ENCODE measurements at regions not wholly inside any gene's neighbourhood (a gene's known extent, or its start where the extent isn't known, plus 50 kb on each side); places are given as distances from the start of the nearest gene placed in this dataset.

DNA sequence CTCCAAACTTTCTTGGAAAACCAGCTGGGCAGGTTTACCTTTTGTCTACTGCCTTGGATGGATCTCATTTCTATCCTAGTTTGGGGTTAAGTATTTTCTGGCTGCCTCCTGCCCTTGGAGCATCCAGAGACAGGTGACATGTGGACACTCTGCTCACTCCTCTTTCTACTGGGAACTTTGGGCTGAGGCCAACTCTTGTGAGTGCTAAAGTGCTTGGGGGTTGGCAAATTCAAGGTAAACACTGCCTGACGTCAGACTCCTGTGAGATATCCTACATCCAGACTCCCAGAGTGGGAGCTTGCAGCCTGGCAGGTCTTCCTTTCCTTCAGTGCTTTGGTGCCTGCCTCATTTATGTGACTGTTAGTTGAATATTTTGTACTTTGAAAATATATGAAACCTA lies 388.1 kb downstream of the KCNRG start:
- Histone ChIP-seq H3K9me3 (ENCODE audit: insufficient read depth, low read length, severe bottlenecking) (no peaks in the 10 kb centered on the region), H3K4me2 (ENCODE audit: insufficient read depth, low read length) (no peak overlapping the region), H3K9ac (ENCODE audit: low read depth, low read length) (no peak overlapping the region), H3K27ac (ENCODE audit: low read length) (no peak overlapping the region), H3K27me3 (ENCODE audit: insufficient read depth, low read length, poor library complexity) (no peaks in the 10 kb centered on the region), H4K20me1 (ENCODE audit: insufficient read depth, low read length) (no peaks in the 10 kb centered on the region), H3K4me1 (ENCODE audit: insufficient read depth, low read length) (no peaks in the 10 kb centered on the region), H2AFZ (ENCODE audit: low read depth, low read length) (no peak overlapping the region), H3K79me2 (ENCODE audit: insufficient read depth, low read length) (no peaks in the 10 kb centered on the region), H3K36me3 (ENCODE audit: insufficient read depth, low read length) (no peaks in the 10 kb centered on the region), H3K4me3 (ENCODE audit: low read depth in 1 of 2, low read length in 2 of 2) (no peak overlapping the region)
- DNase-seq (no peak), ATAC-seq (ENCODE audit: insufficient read depth, low read depth) (no peak)
- TF ChIP-seq EZH2 (IDR thresholded peaks at IDR 0.05; ENCODE audit: borderline replicate concordance, low read depth, low read length, severe bottlenecking) = no peak
- TF ChIP-seq, protein P1, sequence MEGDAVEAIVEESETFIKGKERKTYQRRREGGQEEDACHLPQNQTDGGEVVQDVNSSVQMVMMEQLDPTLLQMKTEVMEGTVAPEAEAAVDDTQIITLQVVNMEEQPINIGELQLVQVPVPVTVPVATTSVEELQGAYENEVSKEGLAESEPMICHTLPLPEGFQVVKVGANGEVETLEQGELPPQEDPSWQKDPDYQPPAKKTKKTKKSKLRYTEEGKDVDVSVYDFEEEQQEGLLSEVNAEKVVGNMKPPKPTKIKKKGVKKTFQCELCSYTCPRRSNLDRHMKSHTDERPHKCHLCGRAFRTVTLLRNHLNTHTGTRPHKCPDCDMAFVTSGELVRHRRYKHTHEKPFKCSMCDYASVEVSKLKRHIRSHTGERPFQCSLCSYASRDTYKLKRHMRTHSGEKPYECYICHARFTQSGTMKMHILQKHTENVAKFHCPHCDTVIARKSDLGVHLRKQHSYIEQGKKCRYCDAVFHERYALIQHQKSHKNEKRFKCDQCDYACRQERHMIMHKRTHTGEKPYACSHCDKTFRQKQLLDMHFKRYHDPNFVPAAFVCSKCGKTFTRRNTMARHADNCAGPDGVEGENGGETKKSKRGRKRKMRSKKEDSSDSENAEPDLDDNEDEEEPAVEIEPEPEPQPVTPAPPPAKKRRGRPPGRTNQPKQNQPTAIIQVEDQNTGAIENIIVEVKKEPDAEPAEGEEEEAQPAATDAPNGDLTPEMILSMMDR (IDR thresholded peaks at IDR 0.05; ENCODE audit: borderline replicate concordance, extremely low read depth, low read length, poor library complexity, severe bottlenecking) = no peak

DNA sequence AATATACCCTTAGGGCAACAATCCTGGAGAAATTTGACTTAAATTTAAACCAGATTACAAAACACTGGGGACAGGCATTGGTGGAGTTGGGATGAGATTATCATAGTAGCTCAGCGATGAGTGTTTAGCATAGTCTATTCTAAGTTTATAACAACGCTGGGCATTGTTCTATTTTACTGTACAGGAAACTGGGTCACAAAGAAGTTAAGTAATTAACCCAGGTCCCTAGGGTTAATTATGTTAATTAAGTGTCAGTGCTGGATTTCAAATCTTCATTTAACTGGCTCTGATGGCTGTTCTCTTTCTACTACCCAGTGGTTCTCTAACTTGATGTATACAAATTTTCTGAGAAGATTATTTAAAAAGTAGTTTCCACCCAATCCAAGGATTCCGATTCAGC lies 388.9 kb downstream of the KCNRG start:
- TF ChIP-seq, protein P1 (IDR thresholded peaks at IDR 0.05; ENCODE audit: borderline replicate concordance, extremely low read depth, low read length, poor library complexity, severe bottlenecking) = no peak
- TF ChIP-seq EZH2 (IDR thresholded peaks at IDR 0.05; ENCODE audit: borderline replicate concordance, low read depth, low read length, severe bottlenecking) = no peak
- Histone ChIP-seq H3K4me2 (ENCODE audit: insufficient read depth, low read length) (no peak overlapping the region), H3K36me3 (ENCODE audit: insufficient read depth, low read length) (no peaks in the 10 kb centered on the region), H3K27ac (ENCODE audit: low read length) (no peak overlapping the region), H3K4me1 (ENCODE audit: insufficient read depth, low read length) (no peaks in the 10 kb centered on the region), H3K27me3 (ENCODE audit: insufficient read depth, low read length, poor library complexity) (no peaks in the 10 kb centered on the region), H2AFZ (ENCODE audit: low read depth, low read length) (no peak overlapping the region), H4K20me1 (ENCODE audit: insufficient read depth, low read length) (no peaks in the 10 kb centered on the region), H3K9ac (ENCODE audit: low read depth, low read length) (no peak overlapping the region), H3K4me3 (ENCODE audit: low read depth in 1 of 2, low read length in 2 of 2) (no peak overlapping the region), H3K9me3 (ENCODE audit: insufficient read depth, low read length, severe bottlenecking) (no peaks in the 10 kb centered on the region), H3K79me2 (ENCODE audit: insufficient read depth, low read length) (no peaks in the 10 kb centered on the region)
- no peak for DNase-seq
- no peak for ATAC-seq (ENCODE audit: insufficient read depth, low read depth)

DNA sequence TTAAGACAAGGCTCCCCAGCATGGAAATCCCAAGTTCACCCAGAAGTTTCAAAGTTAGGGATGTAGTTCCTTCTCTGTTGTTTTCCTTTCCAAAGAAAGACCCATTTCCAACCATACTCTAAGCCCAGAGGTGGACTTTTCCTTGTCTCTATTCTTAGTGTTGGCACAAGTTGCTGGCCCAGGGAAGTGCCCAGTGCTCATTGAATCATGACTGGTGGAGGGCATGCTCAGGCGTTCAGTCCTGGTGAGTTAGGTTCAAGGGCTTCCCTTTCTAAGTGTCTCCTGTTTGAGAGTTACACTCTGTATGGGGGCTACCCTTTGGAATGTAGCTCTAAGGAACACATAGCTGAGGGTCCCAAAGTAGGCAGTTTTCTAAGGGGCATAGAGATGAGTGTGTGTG lies 389.5 kb downstream of the KCNRG start:
- Histone ChIP-seq H3K36me3 (ENCODE audit: insufficient read depth, low read length) (no peaks in the 10 kb centered on the region), H3K27me3 (ENCODE audit: insufficient read depth, low read length, poor library complexity) (no peaks in the 10 kb centered on the region), H3K79me2 (ENCODE audit: insufficient read depth, low read length) (no peaks in the 10 kb centered on the region), H2AFZ (ENCODE audit: low read depth, low read length) (no peak overlapping the region), H3K27ac (ENCODE audit: low read length) (no peak overlapping the region), H3K9me3 (ENCODE audit: insufficient read depth, low read length, severe bottlenecking) (no peaks in the 10 kb centered on the region), H3K4me2 (ENCODE audit: insufficient read depth, low read length) (no peak overlapping the region), H3K9ac (ENCODE audit: low read depth, low read length) (no peak overlapping the region), H4K20me1 (ENCODE audit: insufficient read depth, low read length) (no peaks in the 10 kb centered on the region), H3K4me1 (ENCODE audit: insufficient read depth, low read length) (no peaks in the 10 kb centered on the region), H3K4me3 (ENCODE audit: low read depth in 1 of 2, low read length in 2 of 2) (no peak overlapping the region)
- no peak for TF ChIP-seq EZH2 (IDR thresholded peaks at IDR 0.05; ENCODE audit: borderline replicate concordance, low read depth, low read length, severe bottlenecking)
- TF ChIP-seq, protein P1 (IDR thresholded peaks at IDR 0.05; ENCODE audit: borderline replicate concordance, extremely low read depth, low read length, poor library complexity, severe bottlenecking) = no peak
- DNase-seq (no peak), ATAC-seq (ENCODE audit: insufficient read depth, low read depth) (no peak)

DNA sequence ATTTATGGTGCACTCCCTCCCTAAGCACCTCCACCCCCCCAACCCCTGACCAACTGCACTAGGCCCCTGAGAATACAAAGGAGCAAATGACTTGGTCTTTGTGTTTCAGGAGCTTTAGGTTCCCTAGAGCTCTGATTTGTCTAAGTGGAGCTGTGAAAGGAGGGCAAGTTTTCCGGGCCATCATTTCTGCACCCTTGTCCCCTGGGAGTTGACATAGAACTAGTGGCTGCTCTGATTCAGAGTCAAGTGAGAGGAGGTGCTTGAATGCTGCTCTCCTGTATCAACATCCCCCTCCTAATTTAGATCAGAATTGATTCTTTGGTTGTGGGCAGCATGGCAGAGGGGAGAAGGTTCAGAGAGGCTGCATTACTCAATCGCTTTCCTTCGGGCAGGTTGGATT lies 391.6 kb downstream of the KCNRG start:
- Histone ChIP-seq H2AFZ (ENCODE audit: low read depth, low read length) (no peak overlapping the region), H3K36me3 (ENCODE audit: insufficient read depth, low read length) (no peaks in the 10 kb centered on the region), H3K27ac (ENCODE audit: low read length) (no peak overlapping the region), H4K20me1 (ENCODE audit: insufficient read depth, low read length) (no peaks in the 10 kb centered on the region), H3K9me3 (ENCODE audit: insufficient read depth, low read length, severe bottlenecking) (no peaks in the 10 kb centered on the region), H3K4me2 (ENCODE audit: insufficient read depth, low read length) (no peak overlapping the region), H3K27me3 (ENCODE audit: insufficient read depth, low read length, poor library complexity) (no peaks in the 10 kb centered on the region), H3K4me1 (ENCODE audit: insufficient read depth, low read length) (peaks cover 14% of the 10 kb centered on the region), H3K4me3 (ENCODE audit: low read depth in 1 of 2, low read length in 2 of 2) (no peak overlapping the region), H3K9ac (ENCODE audit: low read depth, low read length) (no peak overlapping the region), H3K79me2 (ENCODE audit: insufficient read depth, low read length) (no peaks in the 10 kb centered on the region)
- DNase-seq (no peak), ATAC-seq (ENCODE audit: insufficient read depth, low read depth) (no peak)
- TF ChIP-seq, protein P1 (IDR thresholded peaks at IDR 0.05; ENCODE audit: borderline replicate concordance, extremely low read depth, low read length, poor library complexity, severe bottlenecking) = no peak
- TF ChIP-seq EZH2 (IDR thresholded peaks at IDR 0.05; ENCODE audit: borderline replicate concordance, low read depth, low read length, severe bottlenecking) = no peak
